ENCODE measurements at regions not wholly inside any gene's neighbourhood (a gene's known extent, or its start where the extent isn't known, plus 50 kb on each side); places are given as distances from the start of the nearest gene placed in this dataset.
A peak's percentile ranks its signal among the peaks of the same experiment; 100 is the strongest.

GRCh38 chr12:127334365-127334764 is 932.6 kb upstream of the TMEM132C start:
- no peak for DNase-seq (ENCODE audit: low read depth in 3 of 3)

GRCh38 chr12:127334912-127335644 is 931.9 kb upstream of the TMEM132C start:
- DNase-seq (ENCODE audit: low read depth in 3 of 3): no peak

GRCh38 chr12:127336416-127336815 is 930.6 kb upstream of the TMEM132C start:
- no peak for DNase-seq (ENCODE audit: low read depth in 3 of 3)

GRCh38 chr12:127339065-127339464 is 927.9 kb upstream of the TMEM132C start:
- no peak for DNase-seq (ENCODE audit: low read depth in 3 of 3)

GRCh38 chr12:127340381-127340780 is 926.6 kb upstream of the TMEM132C start:
- DNase-seq (ENCODE audit: low read depth in 3 of 3): no peak

GRCh38 chr12:127342861-127343260 is 924.1 kb upstream of the TMEM132C start:
- DNase-seq (ENCODE audit: low read depth in 3 of 3): no peak

- no peak for DNase-seq (ENCODE audit: low read depth in 3 of 3)
These were observed 923.0 kb upstream of the TMEM132C start for GRCh38 chr12:127343940-127344339.

GRCh38 chr12:127351481-127352010 is 915.4 kb upstream of the TMEM132C start:
- DNase-seq (ENCODE audit: low read depth in 3 of 3): no peak

- DNase-seq (ENCODE audit: low read depth in 3 of 3): no peak
These were observed 911.7 kb upstream of the TMEM132C start for GRCh38 chr12:127355061-127355841.

GRCh38 chr12:127358888-127359287 is 908.1 kb upstream of the TMEM132C start:
- DNase-seq (ENCODE audit: low read depth in 3 of 3): no peak

- DNase-seq (ENCODE audit: low read depth in 3 of 3): no peak
These were observed 906.4 kb upstream of the TMEM132C start for GRCh38 chr12:127360580-127360979.

GRCh38 chr12:127362121-127362520 is 904.8 kb upstream of the TMEM132C start:
- no peak for DNase-seq (ENCODE audit: low read depth in 3 of 3)

GRCh38 chr12:127363392-127363791 is 903.6 kb upstream of the TMEM132C start:
- DNase-seq (ENCODE audit: low read depth in 3 of 3): no peak

GRCh38 chr12:127373559-127373958 is 893.4 kb upstream of the TMEM132C start:
- no peak for DNase-seq (ENCODE audit: low read depth in 3 of 3)

GRCh38 chr12:127374447-127374846 is 892.5 kb upstream of the TMEM132C start:
- DNase-seq (ENCODE audit: low read depth in 3 of 3): no peak

GRCh38 chr12:127381043-127381668 is 885.8 kb upstream of the TMEM132C start:
- DNase-seq (ENCODE audit: low read depth in 3 of 3): peak in 2 of 3 experiments; percentile 8 to 17

GRCh38 chr12:127381681-127382080 is 885.3 kb upstream of the TMEM132C start:
- DNase-seq (ENCODE audit: low read depth in 3 of 3): no peak

GRCh38 chr12:127383281-127383680 is 883.7 kb upstream of the TMEM132C start:
- DNase-seq (ENCODE audit: low read depth in 3 of 3): no peak

- DNase-seq (ENCODE audit: low read depth in 3 of 3): no peak
These were observed 880.2 kb upstream of the TMEM132C start for GRCh38 chr12:127386723-127387122.

- DNase-seq (ENCODE audit: low read depth in 3 of 3): no peak
These were observed 878.0 kb upstream of the TMEM132C start for GRCh38 chr12:127388985-127389384.

- DNase-seq (ENCODE audit: low read depth in 3 of 3): no peak
These were observed 877.0 kb upstream of the TMEM132C start for GRCh38 chr12:127389923-127390322.

- no peak for DNase-seq (ENCODE audit: low read depth in 3 of 3)
These were observed 873.5 kb upstream of the TMEM132C start for GRCh38 chr12:127393465-127393864.
